Left lung (tissue), 4 donors: ENCODE measurements at regions not wholly inside any gene's neighbourhood (a gene's known extent, or its start where the extent isn't known, plus 50 kb on each side); places are given as distances from the start of the nearest gene placed in this dataset.

Experiments used
- ATAC-seq: fragments of 200-7000 bp; cut with Tn5 transposase; one replicate; pipeline ENCODE4 v1.9.1; 2020; ENCODE audit warnings: moderate library complexity
- DNase-seq, 4 donors: peaks; one replicate each; pipeline ENCODE4 v3.0.0-alpha.2; 2013 to 2020
- H3K27ac ChIP-seq, 2 donors: fragments of 200-600 bp; sonication (generic) in 1 of 2; one replicate each; pipeline versions ENCODE4 v1.5.0 to v1.8.0; 2020 to 2021
- H3K27me3 ChIP-seq, 2 donors: fragments of 200-600 bp; sonication (generic) in 1 of 2; one replicate each; pipeline versions ENCODE4 v1.5.0 to v1.8.0; 2020 to 2021
- H3K36me3 ChIP-seq, 2 donors: fragments of 200-600 bp; sonication (generic) in 1 of 2; one replicate each; pipeline versions ENCODE4 v1.5.0 to v1.8.0; 2020 to 2021
- H3K4me1 ChIP-seq, 2 donors: fragments of 200-600 bp; one replicate each; pipeline ENCODE4 v1.8.0; 2021
- H3K4me3 ChIP-seq, 2 donors: fragments of 200-600 bp; sonication (generic) in 1 of 2; one replicate each; pipeline versions ENCODE4 v1.5.0 to v1.8.0; 2020 to 2021; ENCODE audit warnings: mild to moderate bottlenecking in 1 of 2
- H3K9me3 ChIP-seq, 2 donors: fragments of 200-600 bp; sonication (generic) in 1 of 2; one replicate each; pipeline versions ENCODE4 v1.5.0 to v1.8.0; 2020 to 2021
- CTCF ChIP-seq, 2 donors: fragments of 200-600 bp; sonication (generic) in 1 of 2; IDR thresholded peaks; one replicate each; pipeline versions ENCODE4 v1.5.0 to v1.8.0; 2021; ENCODE audit warnings: antibody characterized with exemption in 2 of 2
- intact Hi-C, 2 donors: fragments of 100-400 bp; cut with DNase I; formaldehyde crosslinking; loops; one replicate each; pipeline versions ENCODE4 v1.11.2 to v1.14.2; 2022
- donor health status: DM: no; HTN: yes; CAD: no.
- donor health status: DM: no; HTN: no; CAD: no.

- Histone ChIP-seq H3K9me3 (no peaks in the 10 kb centered on the region), H3K4me3 (no peak overlapping the region), H3K27ac (no peak overlapping the region), H3K4me1 (no peaks in the 10 kb centered on the region), H3K27me3 (no peaks in the 10 kb centered on the region), H3K36me3 (no peaks in the 10 kb centered on the region)
- intact Hi-C loops, result no loop called here
- ATAC-seq (no peak), DNase-seq (no peak)
- TF ChIP-seq CTCF (IDR thresholded peaks at IDR 0.05), result no peak
Measured at GRCh38 chr6:19375613-19376012, 461.6 kb upstream of the ID4 start.

- Histone ChIP-seq H3K4me3 (no peak overlapping the region), H3K27ac (no peak overlapping the region), H3K27me3 (no peaks in the 10 kb centered on the region), H3K4me1 (no peaks in the 10 kb centered on the region), H3K9me3 (no peaks in the 10 kb centered on the region), H3K36me3 (no peaks in the 10 kb centered on the region)
- no peak for TF ChIP-seq CTCF (IDR thresholded peaks at IDR 0.05)
- ATAC-seq (no peak), DNase-seq (no peak)
- intact Hi-C loops, result no loop called here
Measured at GRCh38 chr6:19377722-19378121, 459.4 kb upstream of the ID4 start.

GRCh38 chr6:19380293-19380692, 456.9 kb upstream of the ID4 start:
- Histone ChIP-seq H3K27me3 (no peaks in the 10 kb centered on the region), H3K27ac (no peak overlapping the region), H3K4me1 (no peaks in the 10 kb centered on the region), H3K4me3 (no peak overlapping the region), H3K9me3 (peaks cover 0 to 5% of the 10 kb centered on the region in 2 donors), H3K36me3 (no peaks in the 10 kb centered on the region)
- no peak for ATAC-seq
- no peak for DNase-seq
- intact Hi-C loops, result no loop called here
- TF ChIP-seq CTCF (IDR thresholded peaks at IDR 0.05), result no peak

- Histone ChIP-seq H3K36me3 (no peaks in the 10 kb centered on the region), H3K4me1 (no peaks in the 10 kb centered on the region), H3K4me3 (no peak overlapping the region), H3K27ac (no peak overlapping the region), H3K9me3 (peaks cover 0 to 5% of the 10 kb centered on the region in 2 donors), H3K27me3 (no peaks in the 10 kb centered on the region)
- ATAC-seq (no peak), DNase-seq (no peak)
- intact Hi-C loops, result no loop called here
- no peak for TF ChIP-seq CTCF (IDR thresholded peaks at IDR 0.05)
Measured at GRCh38 chr6:19382676-19383075, 454.5 kb upstream of the ID4 start.

GRCh38 chr6:19391926-19392325, 445.2 kb upstream of the ID4 start:
- no peak overlapping the region for H3K4me3 ChIP-seq
- H3K27me3 ChIP-seq, result no peaks in the 10 kb centered on the region
- H3K36me3 ChIP-seq, result no peaks in the 10 kb centered on the region
- H3K9me3 ChIP-seq, result peaks cover 0 to 5% of the 10 kb centered on the region in 2 donors
- TF ChIP-seq CTCF (IDR thresholded peaks at IDR 0.05), result no peak
- no peak for DNase-seq
- ATAC-seq, result no peak
- intact Hi-C loops, result no loop called here
- H3K4me1 ChIP-seq, result no peaks in the 10 kb centered on the region
- H3K27ac ChIP-seq, result no peak overlapping the region
